ENCODE measurements at regions not wholly inside any gene's neighbourhood (a gene's known extent, or its start where the extent isn't known, plus 50 kb on each side); places are given as distances from the start of the nearest gene placed in this dataset.
A peak's percentile ranks its signal among the peaks of the same experiment; 100 is the strongest.

GRCh38 chr7:17530741-17531421 lies 232.4 kb downstream of the AHR start:
- FAIRE-seq = peak; percentile 68
- peak; percentile 57; the same call in 1 of the 2 replicates for TF ChIP-seq RAD21 (CRISPR knock-in tag; IDR thresholded peaks at IDR 0.05)
- 0 out of 2 replicates have a peak, but pooled peaks have one; percentile 30 for TF ChIP-seq POGZ (CRISPR knock-in tag; IDR thresholded peaks at IDR 0.05)
- no peak for TF ChIP-seq ZNF704 (CRISPR knock-in tag; IDR thresholded peaks at IDR 0.05; ENCODE audit: borderline replicate concordance)
- no peak for TF ChIP-seq PHF8 (CRISPR knock-in tag; IDR thresholded peaks at IDR 0.05)
- TF ChIP-seq SMC3 (IDR thresholded peaks at IDR 0.05; ENCODE audit: low read length) = peak; percentile 30; the same call in 1 of the 2 replicates
- no peak for TF ChIP-seq BCL3 (CRISPR knock-in tag; IDR thresholded peaks at IDR 0.05)
- peak; percentile 68 for TF ChIP-seq CTCF (CRISPR knock-in tag; IDR thresholded peaks at IDR 0.05)
- no peak for TF ChIP-seq ZNF263 (CRISPR knock-in tag; IDR thresholded peaks at IDR 0.05)
- no peak for TF ChIP-seq HES4 (CRISPR knock-in tag; IDR thresholded peaks at IDR 0.05; ENCODE audit: borderline replicate concordance)
- no peak for TF ChIP-seq ZNF570 (CRISPR knock-in tag; IDR thresholded peaks at IDR 0.05; ENCODE audit: borderline replicate concordance)
- no peak for TF ChIP-seq ZNF563 (CRISPR knock-in tag; IDR thresholded peaks at IDR 0.05)
- TF ChIP-seq TERF1 (CRISPR knock-in tag; IDR thresholded peaks at IDR 0.05) = no peak
- TF ChIP-seq HIVEP1 (CRISPR knock-in tag; IDR thresholded peaks at IDR 0.05) = no peak
- peak; percentile 79 for TF ChIP-seq STAG1 (CRISPR knock-in tag; IDR thresholded peaks at IDR 0.05)
- TF ChIP-seq GFI1 (CRISPR knock-in tag; IDR thresholded peaks at IDR 0.05; ENCODE audit: borderline replicate concordance) = 0 out of 2 replicates have a peak, but pooled peaks have one; percentile 31
- peak; percentile 55 for TF ChIP-seq NFYB (CRISPR knock-in tag; IDR thresholded peaks at IDR 0.05)
- Histone ChIP-seq H3K4me2 (ENCODE audit: low read depth, low read length) (no peak overlapping the region), H3K4me1 (ENCODE audit: insufficient read depth, low read length) (peaks cover 8% of the 10 kb centered on the region; the same call in 1 of the 2 replicates), H2AFZ (ENCODE audit: low read length) (no peak overlapping the region), H3K27me3 (ENCODE audit: control insufficient read depth in 1 of 2, insufficient read depth in 2 of 2, low read length in 2 of 2) (no peaks in the 10 kb centered on the region; a peak in 1 of 5 replicates), H3K36me3 (replicated peaks in 1 of 2; ENCODE audit: control insufficient read depth in 1 of 2, insufficient read depth in 2 of 2, low read length in 2 of 2) (no peaks in the 10 kb centered on the region), H3K27ac (ENCODE audit: extremely low read length, insufficient read depth, low read length) (no peak overlapping the region), H3K9ac (ENCODE audit: insufficient read depth, low read depth, low read length) (no peak overlapping the region), H4K20me1 (ENCODE audit: insufficient read depth, low read length) (no peaks in the 10 kb centered on the region), H3K9me3 (ENCODE audit: low read length) (no peaks in the 10 kb centered on the region), H3K79me2 (ENCODE audit: insufficient read depth, low read length) (no peaks in the 10 kb centered on the region), H3K4me3 (replicated peaks in 1 of 3; ENCODE audit: insufficient read depth in 1 of 3, low read depth in 2 of 3, low read length in 3 of 3) (no peak overlapping the region)
- POLR2A ChIA-PET = no interaction called here
- CTCF ChIA-PET (ENCODE audit: low intra/inter-chr PET ratio, low total read pairs) = no interaction called here
- intact Hi-C loops (cut with micrococcal nuclease; ENCODE audit: unreplicated experiment) = loop anchor here (1.0 to 10.0 kb wide), 6 partner anchors 56 to 640 kb away; no protein-coding TSS in a partner anchor
- peak; percentile 80 for ATAC-seq
- 58% methylated on average over 5 of the region's 5 CpGs for WGBS (ENCODE audit: low lambda C conversion rate)
- peak; percentile 21 for DNase-seq (ENCODE audit: low spot score)
- in situ Hi-C loops (cut with HindIII; ENCODE audit: extremely low pct_ligation_motif_present, low pct_unique_long_range_greater_than_20kb) = loop anchor here (25.0 kb wide), 1 partner anchor 594 kb away; no protein-coding TSS in a partner anchor
- BruUV-seq (replicated peaks) = no TSS peak

All from HepG2 (cell line).